Dendritic cell treated with granulocyte-macrophage colony-stimulating factor and Interleukin-4, amounts not matched to agents 40 ng/mL and 50 ng/mL, for 4 days (primary cell): ENCODE measurements at regions not wholly inside any gene's neighbourhood (a gene's known extent, or its start where the extent isn't known, plus 50 kb on each side); places are given as distances from the start of the nearest gene placed in this dataset.

Experiments
- H3K27ac Mint-ChIP-seq: one replicate; pipeline ENCODE4 v1.8.0; 2022; ENCODE audit warnings: mild to moderate bottlenecking, mixed read lengths
- H3K27me3 Mint-ChIP-seq: one replicate; pipeline ENCODE4 v1.8.0; 2022; ENCODE audit warnings: mild to moderate bottlenecking, mixed read lengths
- H3K36me3 Mint-ChIP-seq: one replicate; pipeline ENCODE4 v1.8.0; 2022; ENCODE audit warnings: low read depth, mixed read lengths
- H3K4me1 Mint-ChIP-seq: one replicate; pipeline ENCODE4 v1.8.0; 2022; ENCODE audit warnings: low read depth, mixed read lengths
- H3K4me3 Mint-ChIP-seq: one replicate; pipeline ENCODE4 v1.8.0; 2022; ENCODE audit warnings: mild to moderate bottlenecking, moderate library complexity, mixed read lengths
- H3K9me3 Mint-ChIP-seq: one replicate; pipeline ENCODE4 v1.8.0; 2022; ENCODE audit warnings: mixed read lengths
- intact Hi-C: fragments of 100-400 bp; cut with micrococcal nuclease; formaldehyde crosslinking; loops from one replicate; pipeline ENCODE4 v1.15.0; 2022

DNA sequence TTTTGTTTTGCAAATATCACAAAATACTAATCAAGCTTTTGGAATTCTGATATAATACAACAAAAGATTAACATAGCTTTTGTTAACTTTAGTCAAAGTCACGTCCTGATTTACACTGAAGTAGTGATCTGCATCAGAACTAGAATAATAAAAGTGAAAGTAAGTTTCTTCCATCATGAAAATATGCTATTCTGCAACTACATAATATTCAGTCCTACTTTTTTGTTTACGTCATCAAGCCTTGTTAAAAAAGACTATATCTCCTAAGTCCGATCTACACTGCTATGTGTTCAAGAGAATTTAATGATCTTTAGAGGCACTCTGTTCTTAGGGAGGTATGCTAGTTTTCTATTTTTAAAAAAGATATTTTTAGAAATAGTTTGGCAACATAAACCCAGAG lies 330.1 kb downstream of the ARPP21 start:
- H3K36me3 Mint-ChIP-seq = no peaks in the 10 kb centered on the region
- no peak overlapping the region for H3K27ac Mint-ChIP-seq
- H3K4me1 Mint-ChIP-seq = no peaks in the 10 kb centered on the region
- no peak overlapping the region for H3K4me3 Mint-ChIP-seq
- intact Hi-C loops = loop anchor here (5.0 kb wide), 1 partner anchor 573 kb away; no protein-coding TSS in a partner anchor
- H3K9me3 Mint-ChIP-seq = no peaks in the 10 kb centered on the region
- H3K27me3 Mint-ChIP-seq = no peaks in the 10 kb centered on the region

DNA sequence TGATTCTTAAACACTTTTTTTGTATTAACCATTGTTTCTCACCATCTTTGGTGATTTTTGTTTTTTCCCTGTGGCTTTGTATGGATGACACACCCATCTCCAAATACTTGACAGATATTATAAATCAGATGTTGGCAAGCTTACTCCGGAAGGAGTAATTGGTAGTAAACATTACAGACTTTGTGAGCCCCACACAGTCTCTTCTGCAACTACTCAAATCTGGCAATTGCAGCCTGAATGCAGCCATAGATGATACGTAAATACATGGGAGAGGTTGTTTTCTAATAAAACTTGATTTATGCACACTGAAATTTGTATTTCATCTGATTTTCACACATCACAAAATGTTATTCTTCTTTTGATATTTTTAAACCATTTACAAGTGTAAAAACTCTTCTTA lies 331.5 kb downstream of the ARPP21 start:
- intact Hi-C loops = no loop called here
- Mint-ChIP-seq H3K27ac (no peak overlapping the region), H3K36me3 (no peaks in the 10 kb centered on the region), H3K4me3 (no peak overlapping the region), H3K4me1 (no peaks in the 10 kb centered on the region), H3K27me3 (no peaks in the 10 kb centered on the region), H3K9me3 (no peaks in the 10 kb centered on the region)

DNA sequence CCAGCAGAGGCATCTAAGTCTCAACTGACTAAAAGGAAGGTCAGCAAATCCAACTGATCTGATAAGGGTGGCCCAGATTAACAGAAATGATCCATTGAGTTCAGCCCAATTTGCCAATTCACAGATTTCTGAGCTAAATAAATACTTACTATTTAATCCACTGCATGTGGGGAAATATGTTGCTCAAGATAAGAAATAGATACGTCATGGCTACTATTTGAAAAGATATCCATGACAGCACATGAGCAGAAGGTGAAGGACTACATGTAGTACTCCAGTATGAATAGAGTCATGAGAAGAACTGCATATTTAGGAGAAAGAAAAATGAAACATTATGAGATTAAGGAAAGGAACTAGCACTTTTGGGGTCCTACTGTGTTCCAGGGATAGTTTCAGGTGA lies 332.4 kb downstream of the ARPP21 start:
- intact Hi-C loops = no loop called here
- Mint-ChIP-seq H3K9me3 (no peaks in the 10 kb centered on the region), H3K4me3 (no peak overlapping the region), H3K27me3 (no peaks in the 10 kb centered on the region), H3K36me3 (no peaks in the 10 kb centered on the region), H3K4me1 (no peaks in the 10 kb centered on the region), H3K27ac (no peak overlapping the region)

DNA sequence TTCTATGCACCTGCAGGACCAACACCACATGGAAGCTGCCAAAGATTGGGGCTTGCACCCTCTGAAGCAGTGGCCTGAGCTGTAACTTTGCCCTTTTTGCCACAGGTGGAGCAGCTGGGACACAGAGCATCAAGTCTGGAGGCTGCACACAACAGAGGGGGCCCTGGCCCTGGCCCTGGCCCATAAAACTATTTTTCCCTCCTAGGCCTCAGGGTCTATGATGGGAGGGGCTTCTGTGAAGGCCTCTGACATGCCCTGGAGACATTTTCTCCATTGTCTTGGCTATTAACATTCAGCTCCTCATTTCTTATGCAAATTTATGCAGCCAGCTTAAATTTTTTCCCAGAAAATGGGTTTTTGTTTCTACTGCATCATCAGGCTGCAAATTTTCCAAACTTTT lies 335.5 kb downstream of the ARPP21 start:
- Mint-ChIP-seq H3K4me3 (no peak overlapping the region), H3K4me1 (no peaks in the 10 kb centered on the region), H3K27me3 (no peaks in the 10 kb centered on the region), H3K27ac (no peak overlapping the region), H3K36me3 (no peaks in the 10 kb centered on the region), H3K9me3 (no peaks in the 10 kb centered on the region)
- intact Hi-C loops = no loop called here

DNA sequence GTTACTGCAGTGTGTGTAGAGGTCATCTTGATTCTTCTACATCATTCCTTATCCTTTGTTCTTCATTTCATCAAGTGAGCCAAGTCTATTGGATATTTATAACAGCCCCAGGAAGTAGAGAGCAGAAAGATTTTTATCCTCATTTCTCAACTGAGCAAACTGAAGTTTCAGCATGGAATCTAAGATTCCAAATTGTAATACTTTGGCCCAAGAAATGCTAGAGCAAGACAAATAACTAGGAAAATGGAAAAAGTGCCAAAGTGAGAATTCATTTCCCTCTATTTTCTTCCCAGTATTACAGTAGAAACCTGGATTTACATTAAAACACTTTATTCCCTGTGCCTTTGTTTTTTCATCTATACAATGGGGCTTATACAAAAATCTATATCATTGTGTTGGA lies 346.8 kb downstream of the ARPP21 start:
- intact Hi-C loops = no loop called here
- Mint-ChIP-seq H3K27me3 (no peaks in the 10 kb centered on the region), H3K36me3 (no peaks in the 10 kb centered on the region), H3K9me3 (no peaks in the 10 kb centered on the region), H3K4me1 (no peaks in the 10 kb centered on the region), H3K27ac (no peak overlapping the region), H3K4me3 (no peak overlapping the region)

DNA sequence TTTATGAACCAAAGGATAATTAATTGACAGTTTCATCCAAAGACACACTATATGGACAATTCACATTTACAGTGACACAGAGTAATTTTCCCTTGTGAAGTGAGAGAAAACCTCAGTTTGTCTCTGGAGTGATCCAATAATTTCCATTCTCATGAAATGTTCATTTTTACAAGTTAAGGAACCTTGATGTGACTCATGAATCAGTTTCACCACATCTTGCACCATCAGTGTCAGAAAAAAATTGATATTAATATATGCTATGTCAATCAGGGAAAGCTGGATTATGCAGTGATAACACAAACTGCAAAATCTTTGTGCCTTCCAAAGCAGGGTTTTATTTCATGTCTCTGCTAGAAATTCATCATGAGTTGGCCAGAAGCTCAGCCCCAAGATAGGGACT lies 348.1 kb downstream of the ARPP21 start:
- intact Hi-C loops = no loop called here
- no peak overlapping the region for H3K4me3 Mint-ChIP-seq
- H3K9me3 Mint-ChIP-seq = no peaks in the 10 kb centered on the region
- no peaks in the 10 kb centered on the region for H3K36me3 Mint-ChIP-seq
- no peaks in the 10 kb centered on the region for H3K4me1 Mint-ChIP-seq
- no peaks in the 10 kb centered on the region for H3K27me3 Mint-ChIP-seq
- no peak overlapping the region for H3K27ac Mint-ChIP-seq

DNA sequence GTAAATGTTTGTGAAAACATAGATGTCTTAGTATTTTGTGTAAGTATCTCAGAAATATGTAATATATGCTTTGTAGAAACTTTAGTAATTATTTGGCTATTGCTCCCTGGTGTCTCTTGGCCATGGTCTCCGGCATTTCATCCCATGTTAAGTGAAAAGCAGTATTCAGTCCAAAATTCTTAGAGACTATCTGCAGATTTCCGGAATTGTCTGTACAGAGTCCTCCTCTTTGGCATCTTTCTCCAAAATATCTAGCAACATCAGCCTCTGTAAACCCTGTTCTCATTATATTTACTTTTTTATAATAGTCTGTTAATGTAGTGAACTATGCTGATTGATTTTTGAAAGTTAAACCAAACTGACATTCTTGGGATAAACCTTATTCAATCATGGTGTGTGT lies 352.7 kb downstream of the ARPP21 start:
- intact Hi-C loops = no loop called here
- H3K36me3 Mint-ChIP-seq = no peaks in the 10 kb centered on the region
- no peaks in the 10 kb centered on the region for H3K4me1 Mint-ChIP-seq
- peaks cover 1% of the 10 kb centered on the region for H3K9me3 Mint-ChIP-seq
- H3K27ac Mint-ChIP-seq = no peak overlapping the region
- no peak overlapping the region for H3K4me3 Mint-ChIP-seq
- H3K27me3 Mint-ChIP-seq = no peaks in the 10 kb centered on the region

DNA sequence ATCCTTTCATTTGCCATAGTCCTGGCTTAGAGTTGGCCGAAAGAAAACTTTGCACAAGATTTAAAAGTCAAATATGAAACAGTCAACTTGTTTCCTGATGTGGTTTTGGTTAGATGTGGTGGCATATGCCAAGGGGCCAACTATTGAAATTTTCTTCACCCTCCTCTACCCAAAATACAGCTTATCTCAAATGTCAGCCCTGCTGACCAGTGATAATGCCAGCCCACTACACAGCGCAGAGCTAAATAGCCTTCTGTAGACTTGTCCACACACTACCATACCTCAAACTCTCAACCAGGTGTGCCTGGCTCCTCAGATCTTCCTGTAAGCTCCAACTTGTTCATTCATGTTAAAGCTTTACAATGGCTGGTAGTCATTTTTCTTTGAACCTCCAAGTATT lies 368.5 kb upstream of the STAC start:
- intact Hi-C loops = no loop called here
- H3K36me3 Mint-ChIP-seq = no peaks in the 10 kb centered on the region
- no peak overlapping the region for H3K4me3 Mint-ChIP-seq
- H3K4me1 Mint-ChIP-seq = no peaks in the 10 kb centered on the region
- H3K27ac Mint-ChIP-seq = no peak overlapping the region
- H3K27me3 Mint-ChIP-seq = no peaks in the 10 kb centered on the region
- peaks cover 15% of the 10 kb centered on the region for H3K9me3 Mint-ChIP-seq

DNA sequence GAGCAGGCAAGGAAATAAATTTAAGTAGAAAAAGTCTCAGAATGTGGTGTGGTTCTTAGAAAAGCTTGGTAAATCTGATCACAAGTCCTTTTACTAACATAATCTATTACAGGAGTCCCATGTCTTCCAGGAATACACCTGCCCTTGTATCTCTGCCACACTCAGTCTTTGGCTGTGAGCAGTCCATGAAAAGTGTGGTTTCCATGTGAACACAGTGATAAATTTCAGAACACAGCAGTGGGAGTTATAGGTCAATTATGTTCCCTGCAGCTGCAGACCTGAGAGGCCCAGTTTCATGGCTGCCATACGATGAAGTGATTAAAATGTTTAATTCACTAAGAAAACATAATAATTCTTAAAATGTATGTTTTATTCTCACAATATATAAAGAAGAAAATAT lies 366.9 kb upstream of the STAC start:
- no peak overlapping the region for H3K4me3 Mint-ChIP-seq
- H3K27me3 Mint-ChIP-seq = no peaks in the 10 kb centered on the region
- intact Hi-C loops = no loop called here
- H3K4me1 Mint-ChIP-seq = no peaks in the 10 kb centered on the region
- H3K9me3 Mint-ChIP-seq = peaks cover 6% of the 10 kb centered on the region
- H3K27ac Mint-ChIP-seq = no peak overlapping the region
- no peaks in the 10 kb centered on the region for H3K36me3 Mint-ChIP-seq

DNA sequence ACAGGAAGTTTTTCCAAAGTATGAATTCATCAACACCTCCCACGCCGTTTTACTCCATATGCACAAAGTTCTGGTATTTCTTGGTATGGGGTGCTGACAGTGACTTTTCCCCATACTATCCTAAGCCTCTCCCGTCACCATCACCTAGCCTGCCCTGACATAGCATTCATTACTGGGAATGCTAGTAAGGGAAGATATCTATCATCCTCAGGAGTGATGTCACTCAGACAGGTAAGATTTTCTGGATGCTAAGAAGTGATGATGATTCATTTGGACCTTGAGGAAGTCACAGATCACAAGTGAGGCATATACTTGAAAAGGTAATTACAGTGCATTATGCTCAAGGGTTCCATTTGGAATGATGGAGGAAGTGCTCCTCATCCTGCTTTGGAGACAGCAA lies 355.1 kb upstream of the STAC start:
- no peaks in the 10 kb centered on the region for H3K36me3 Mint-ChIP-seq
- H3K9me3 Mint-ChIP-seq = peaks cover 14% of the 10 kb centered on the region
- H3K4me3 Mint-ChIP-seq = no peak overlapping the region
- H3K27me3 Mint-ChIP-seq = no peaks in the 10 kb centered on the region
- intact Hi-C loops = no loop called here
- H3K4me1 Mint-ChIP-seq = no peaks in the 10 kb centered on the region
- H3K27ac Mint-ChIP-seq = no peak overlapping the region

DNA sequence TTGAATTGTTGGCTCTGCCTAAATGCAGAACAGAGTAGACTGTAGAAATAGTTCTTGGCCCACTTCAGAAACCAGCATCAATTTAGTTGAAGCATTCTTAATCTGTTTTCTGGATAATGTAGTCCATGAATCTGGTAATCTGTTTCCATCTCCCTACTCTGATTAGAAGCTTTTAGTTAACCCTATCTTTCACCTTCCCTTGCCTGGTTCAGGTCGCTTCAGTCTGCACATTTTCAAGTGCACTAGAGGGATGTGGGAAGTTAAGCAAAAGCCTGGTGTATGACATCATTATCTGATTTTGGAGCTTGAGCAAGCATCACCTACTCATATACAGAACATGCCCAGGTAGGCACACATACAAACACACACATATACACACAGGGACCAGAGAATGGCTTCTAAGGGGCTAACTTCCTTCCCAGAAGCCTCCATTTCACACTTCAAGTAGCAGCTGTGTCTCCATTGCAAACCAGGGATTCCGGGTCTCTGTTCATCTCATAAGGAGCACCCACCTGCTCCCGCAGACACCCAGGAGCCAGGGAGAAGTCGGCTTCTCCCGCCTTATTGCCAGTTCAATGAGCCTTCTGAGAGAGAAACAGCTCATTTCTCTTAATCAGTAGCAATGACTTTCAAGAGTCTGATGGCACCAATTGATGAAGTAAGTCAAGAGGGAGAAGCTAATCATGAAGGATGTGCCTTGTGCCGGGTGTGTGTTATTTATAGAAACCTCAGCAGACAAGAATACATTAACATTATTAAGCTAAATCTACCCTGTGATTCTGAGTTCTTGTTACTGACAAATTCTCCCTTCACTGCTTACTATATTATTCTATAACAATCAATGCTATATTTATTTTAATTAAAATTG lies 347.9 kb upstream of the STAC start:
- Mint-ChIP-seq H3K9me3 (peaks cover 10% of the 10 kb centered on the region), H3K36me3 (no peaks in the 10 kb centered on the region), H3K27ac (no peak overlapping the region), H3K4me1 (no peaks in the 10 kb centered on the region), H3K4me3 (no peak overlapping the region), H3K27me3 (no peaks in the 10 kb centered on the region)
- intact Hi-C loops = no loop called here

DNA sequence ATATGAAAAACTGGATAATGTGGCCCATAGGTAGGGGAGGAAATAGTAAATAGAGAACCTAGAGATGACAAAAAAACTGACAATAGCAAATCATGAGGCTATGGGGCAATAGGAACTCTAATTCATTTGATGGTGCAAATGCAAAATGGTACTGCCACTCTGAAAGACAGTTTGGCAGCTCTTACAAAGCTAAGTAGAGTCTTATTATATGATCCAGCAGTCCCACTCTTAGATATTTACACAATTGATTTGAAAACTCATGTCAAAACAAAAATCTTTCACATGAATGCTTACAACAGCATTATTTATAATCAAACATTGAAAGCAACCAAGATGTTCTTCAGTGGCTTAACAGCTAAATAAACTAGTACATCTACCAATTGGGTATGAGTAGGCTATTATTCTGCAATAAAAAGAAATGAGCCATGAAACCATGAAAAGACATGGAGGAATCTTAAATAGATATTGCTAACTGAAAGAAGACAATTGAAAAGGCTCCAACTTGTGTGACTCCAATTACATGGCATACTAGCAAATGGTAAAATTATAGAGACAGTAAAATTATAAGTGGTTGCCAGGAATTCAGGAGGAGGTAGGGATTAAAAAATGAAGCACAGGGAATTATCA lies 321.8 kb upstream of the STAC start:
- intact Hi-C loops = no loop called here
- Mint-ChIP-seq H3K27ac (no peak overlapping the region), H3K9me3 (peaks cover 19% of the 10 kb centered on the region), H3K27me3 (no peaks in the 10 kb centered on the region), H3K4me1 (no peaks in the 10 kb centered on the region), H3K4me3 (no peak overlapping the region), H3K36me3 (no peaks in the 10 kb centered on the region)

DNA sequence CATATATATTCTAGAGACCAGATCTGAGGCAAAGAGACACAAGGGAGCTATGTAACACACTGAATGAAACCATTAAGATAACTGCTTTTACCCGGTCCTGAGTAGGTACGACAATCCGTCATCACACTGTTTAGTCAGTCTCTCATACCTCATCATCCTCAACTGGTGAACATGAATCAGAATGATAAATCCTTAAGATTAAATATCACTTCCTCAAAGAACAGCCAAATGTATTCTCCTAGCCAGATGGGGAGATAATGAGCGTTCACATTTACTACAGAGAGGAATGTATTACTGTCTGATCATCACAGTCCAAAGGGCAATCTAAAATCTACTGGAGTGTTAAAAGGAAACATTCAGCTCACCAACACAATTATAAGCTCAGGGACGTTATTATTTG lies 319.4 kb upstream of the STAC start:
- Mint-ChIP-seq H3K4me1 (no peaks in the 10 kb centered on the region), H3K36me3 (no peaks in the 10 kb centered on the region), H3K27ac (no peak overlapping the region), H3K27me3 (no peaks in the 10 kb centered on the region), H3K4me3 (no peak overlapping the region), H3K9me3 (no peaks in the 10 kb centered on the region)
- intact Hi-C loops = no loop called here

DNA sequence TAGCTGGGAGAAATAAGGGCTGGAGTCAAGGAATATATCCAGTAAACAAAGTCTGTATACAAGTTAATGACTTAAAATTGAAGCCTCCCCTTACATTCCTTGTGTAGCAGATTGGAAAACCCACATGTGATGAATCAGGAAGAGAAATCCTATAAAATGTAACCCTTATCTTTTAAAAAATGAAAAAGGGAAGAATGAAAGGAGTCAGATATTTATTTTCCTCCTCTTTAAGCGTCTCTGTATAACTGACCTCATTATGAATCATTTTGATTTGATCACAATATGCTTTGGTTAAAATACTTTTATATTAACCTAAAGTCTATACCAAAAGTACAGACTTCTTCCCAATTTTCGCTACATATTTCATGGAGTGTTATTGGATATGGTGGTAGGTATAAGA lies 316.3 kb upstream of the STAC start:
- H3K27me3 Mint-ChIP-seq = no peaks in the 10 kb centered on the region
- H3K4me3 Mint-ChIP-seq = no peak overlapping the region
- no peaks in the 10 kb centered on the region for H3K9me3 Mint-ChIP-seq
- H3K27ac Mint-ChIP-seq = no peak overlapping the region
- intact Hi-C loops = no loop called here
- no peaks in the 10 kb centered on the region for H3K4me1 Mint-ChIP-seq
- no peaks in the 10 kb centered on the region for H3K36me3 Mint-ChIP-seq

DNA sequence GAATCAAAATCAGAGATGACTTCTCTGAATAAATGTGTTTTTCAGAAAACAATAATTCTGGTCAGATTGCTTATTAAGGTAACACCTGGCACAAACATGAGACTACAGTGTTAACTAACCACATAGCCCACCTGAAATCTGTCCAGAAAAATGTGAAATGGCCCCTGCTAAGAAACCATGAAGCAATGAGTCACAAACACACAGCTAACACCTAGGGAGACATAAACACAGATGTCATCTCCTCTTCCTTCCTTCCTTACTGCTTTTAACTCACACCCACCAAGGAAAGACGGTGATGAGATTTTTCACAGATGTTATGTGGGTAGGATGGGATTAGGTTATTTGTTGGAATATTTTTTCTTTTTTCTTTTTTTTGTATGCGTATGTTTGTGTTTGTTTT lies 315.0 kb upstream of the STAC start:
- Mint-ChIP-seq H3K4me3 (no peak overlapping the region), H3K27ac (no peak overlapping the region), H3K36me3 (no peaks in the 10 kb centered on the region), H3K27me3 (no peaks in the 10 kb centered on the region), H3K4me1 (no peaks in the 10 kb centered on the region), H3K9me3 (no peaks in the 10 kb centered on the region)
- intact Hi-C loops = no loop called here
